HEK293T (cell line): ENCODE measurements at regions not wholly inside any gene's neighbourhood (a gene's known extent, or its start where the extent isn't known, plus 50 kb on each side); places are given as distances from the start of the nearest gene placed in this dataset.

Experiments used
- ARNT ChIP-seq: fragments of 450-650 bp; IDR thresholded peaks from 2 replicates; pipeline ENCODE4 v1.6.1; 2017; ENCODE audit warnings: mild to moderate bottlenecking
- CTBP1 ChIP-seq: fragments of 450-650 bp; IDR thresholded peaks from 2 replicates; pipeline ENCODE4 v1.6.1; 2016; ENCODE audit warnings: borderline replicate concordance
- FOXK2 ChIP-seq: fragments of 450-650 bp; IDR thresholded peaks from 2 replicates; pipeline ENCODE4 v1.6.1; 2016; ENCODE audit warnings: mild to moderate bottlenecking
- FOXM1 ChIP-seq: fragments of 450-650 bp; IDR thresholded peaks from 2 replicates; pipeline ENCODE4 v1.6.1; 2017; ENCODE audit warnings: mild to moderate bottlenecking, borderline replicate concordance
- HDGF ChIP-seq: fragments of 450-650 bp; IDR thresholded peaks from 2 replicates; pipeline ENCODE4 v1.6.1; 2017; ENCODE audit warnings: antibody characterized with exemption, borderline replicate concordance
- LEF1 ChIP-seq: fragments of 450-650 bp; IDR thresholded peaks from 2 replicates; pipeline ENCODE4 v1.6.1; 2017; ENCODE audit warnings: mild to moderate bottlenecking, borderline replicate concordance
- SP1 ChIP-seq: fragments of 450-650 bp; IDR thresholded peaks from 2 replicates; pipeline ENCODE4 v1.6.1; 2017
- SUZ12 ChIP-seq: fragments of 450-650 bp; IDR thresholded peaks from 2 replicates; pipeline ENCODE4 v1.6.1; 2016; ENCODE audit warnings: mild to moderate bottlenecking
- TARDBP ChIP-seq: fragments of 450-650 bp; IDR thresholded peaks from 2 replicates; pipeline ENCODE4 v1.6.1; 2016
- ZNF384 ChIP-seq: fragments of 450-650 bp; IDR thresholded peaks from 2 replicates; pipeline ENCODE4 v1.6.1; 2016
- TF ChIP-seq, protein P1 (sequence below): fragments of 450-650 bp; IDR thresholded peaks from 2 replicates; pipeline ENCODE4 v1.6.1; 2016

DNA sequence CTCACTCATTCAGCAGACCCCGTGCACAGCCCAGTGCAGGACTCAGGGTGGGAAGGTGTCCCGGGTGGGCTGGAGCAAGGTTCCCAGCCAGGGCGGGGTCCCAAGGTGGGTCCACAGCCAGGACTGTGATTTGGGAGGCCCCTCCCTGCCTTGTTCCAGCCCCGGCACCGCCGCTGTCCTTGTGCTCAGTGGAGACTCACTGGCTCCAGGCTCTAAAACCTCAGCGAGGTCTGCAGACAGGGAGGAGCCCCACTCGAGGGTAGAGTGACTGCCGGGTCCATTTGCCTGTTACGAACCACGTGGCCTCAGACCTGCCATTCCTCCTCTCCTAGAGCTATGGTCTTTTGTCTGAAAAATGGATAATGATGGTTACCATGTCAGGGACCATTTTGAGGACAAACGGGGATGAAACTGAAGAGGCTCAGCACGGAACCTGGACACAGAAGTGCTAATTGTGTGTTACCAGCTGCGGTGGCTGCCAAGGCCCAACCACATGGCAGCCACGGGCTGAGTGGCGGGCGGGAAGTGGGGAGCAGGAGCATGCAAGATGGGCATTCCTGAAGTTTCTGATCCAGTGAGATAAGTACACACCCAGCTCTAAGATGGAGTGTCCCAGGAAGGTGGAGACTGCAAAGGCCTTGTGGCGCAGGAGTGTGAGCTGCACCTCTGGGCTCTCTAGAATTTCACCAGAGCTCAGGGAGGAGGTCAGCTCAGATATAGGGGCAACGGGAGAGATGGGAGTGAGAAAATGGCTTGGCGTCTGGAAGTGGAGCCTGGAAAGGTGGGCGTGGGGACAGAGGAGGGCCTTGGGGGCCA, 317.6 kb downstream of the SEC14L1 start:
- TF ChIP-seq FOXK2 (no peak), CTBP1 (no peak), TARDBP (no peak), FOXM1 (no peak), SP1 (no peak), ZNF384 (no peak), HDGF (no peak), ARNT (no peak), LEF1 (no peak), SUZ12 (no peak)
- TF ChIP-seq, protein P1, sequence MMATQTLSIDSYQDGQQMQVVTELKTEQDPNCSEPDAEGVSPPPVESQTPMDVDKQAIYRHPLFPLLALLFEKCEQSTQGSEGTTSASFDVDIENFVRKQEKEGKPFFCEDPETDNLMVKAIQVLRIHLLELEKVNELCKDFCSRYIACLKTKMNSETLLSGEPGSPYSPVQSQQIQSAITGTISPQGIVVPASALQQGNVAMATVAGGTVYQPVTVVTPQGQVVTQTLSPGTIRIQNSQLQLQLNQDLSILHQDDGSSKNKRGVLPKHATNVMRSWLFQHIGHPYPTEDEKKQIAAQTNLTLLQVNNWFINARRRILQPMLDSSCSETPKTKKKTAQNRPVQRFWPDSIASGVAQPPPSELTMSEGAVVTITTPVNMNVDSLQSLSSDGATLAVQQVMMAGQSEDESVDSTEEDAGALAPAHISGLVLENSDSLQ: no peak
